Iris pigment epithelial cell (primary cell): ENCODE measurements at regions not wholly inside any gene's neighbourhood (a gene's known extent, or its start where the extent isn't known, plus 50 kb on each side); places are given as distances from the start of the nearest gene placed in this dataset.
"Not testable (repeated sequence)": the region's sequence is repeated elsewhere in the genome, so short reads cannot be mapped to it uniquely, and the experiment has no call there.

Source experiments
- DNase-seq: peaks from one replicate; pipeline ENCODE4 v3.0.0-alpha.2; 2011; ENCODE audit warnings: low read depth

DNA sequence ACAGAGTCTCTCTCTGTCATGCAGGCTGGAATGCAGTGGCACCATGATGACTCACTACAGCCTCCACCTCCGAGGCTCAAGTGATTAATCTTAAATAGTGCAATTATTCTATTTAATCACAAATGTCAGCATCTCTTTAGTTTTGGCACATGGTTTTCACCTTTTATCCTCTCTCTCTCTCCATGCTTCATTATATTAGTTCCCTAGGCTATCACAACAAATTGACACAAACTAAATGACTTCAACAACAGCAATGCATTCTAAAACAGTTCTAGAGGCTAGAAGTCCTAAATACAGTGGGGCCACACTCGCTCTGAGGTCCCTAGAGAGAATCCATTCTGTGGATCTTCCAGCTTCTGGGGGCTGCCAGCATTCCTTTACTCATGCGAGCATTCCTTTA is 178.2 kb upstream of the ZNG1F start:
- not testable (repeated sequence) for DNase-seq

DNA sequence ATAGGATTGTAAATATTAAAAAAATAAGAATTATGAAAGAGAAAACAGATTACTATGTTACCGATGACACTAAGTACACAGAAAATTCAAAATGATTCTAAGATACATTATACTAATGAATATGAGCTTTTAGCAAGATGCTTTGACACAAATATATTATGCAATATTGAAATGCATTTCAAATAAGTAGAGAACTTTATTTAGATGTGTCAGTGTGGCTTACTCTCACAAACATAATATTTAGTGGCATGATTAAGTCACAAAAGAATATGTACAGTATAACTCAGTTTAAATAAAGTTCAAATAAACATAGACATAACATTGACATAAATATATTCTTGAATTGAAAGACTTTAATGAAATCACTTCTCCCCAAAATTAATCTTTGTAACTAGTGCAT is 172.7 kb upstream of the ZNG1F start:
- DNase-seq: not testable (repeated sequence)

DNA sequence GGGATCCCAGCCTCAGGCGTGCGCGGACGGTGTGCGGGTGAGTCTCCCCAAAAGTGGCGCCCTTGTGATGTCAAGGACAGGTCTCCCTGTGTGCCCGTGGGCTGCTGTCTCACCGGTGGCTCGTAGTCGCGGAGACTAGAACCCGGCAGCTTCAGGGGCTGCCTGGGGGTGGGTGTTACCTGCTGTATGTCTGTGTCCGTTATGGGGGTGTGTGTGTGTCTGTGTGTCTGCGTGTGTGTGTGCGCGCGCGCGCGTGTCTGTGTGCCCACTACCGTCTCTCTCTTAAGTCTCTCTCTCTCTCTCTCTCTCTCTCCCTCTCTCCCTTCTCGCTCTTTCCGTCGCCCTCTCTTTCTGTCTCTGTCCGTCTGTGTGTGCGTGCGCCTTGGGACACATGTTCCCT is 170.0 kb upstream of the ZNG1F start:
- DNase-seq: peak; percentile 9

DNA sequence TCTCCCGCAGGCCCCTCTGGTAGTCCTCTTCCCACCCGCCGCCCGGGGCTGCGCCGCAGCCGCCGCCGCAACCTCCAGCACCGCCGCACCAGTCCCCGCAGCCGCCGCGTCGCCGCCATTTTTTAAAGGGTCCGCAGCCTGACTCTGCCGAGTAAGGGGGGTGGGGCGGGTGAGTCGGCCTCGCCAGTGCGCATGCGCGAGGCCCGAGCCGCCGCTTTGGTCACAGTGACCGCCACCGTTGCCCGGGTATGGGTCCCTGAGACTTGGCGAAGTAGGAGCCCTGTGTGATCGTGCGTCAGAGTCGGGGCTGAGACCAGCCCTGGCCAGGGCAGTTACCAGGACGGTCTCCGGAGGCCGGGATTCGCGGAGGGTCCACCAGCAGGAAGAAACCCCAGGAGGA is 169.6 kb upstream of the ZNG1F start:
- DNase-seq: peak; percentile 6

DNA sequence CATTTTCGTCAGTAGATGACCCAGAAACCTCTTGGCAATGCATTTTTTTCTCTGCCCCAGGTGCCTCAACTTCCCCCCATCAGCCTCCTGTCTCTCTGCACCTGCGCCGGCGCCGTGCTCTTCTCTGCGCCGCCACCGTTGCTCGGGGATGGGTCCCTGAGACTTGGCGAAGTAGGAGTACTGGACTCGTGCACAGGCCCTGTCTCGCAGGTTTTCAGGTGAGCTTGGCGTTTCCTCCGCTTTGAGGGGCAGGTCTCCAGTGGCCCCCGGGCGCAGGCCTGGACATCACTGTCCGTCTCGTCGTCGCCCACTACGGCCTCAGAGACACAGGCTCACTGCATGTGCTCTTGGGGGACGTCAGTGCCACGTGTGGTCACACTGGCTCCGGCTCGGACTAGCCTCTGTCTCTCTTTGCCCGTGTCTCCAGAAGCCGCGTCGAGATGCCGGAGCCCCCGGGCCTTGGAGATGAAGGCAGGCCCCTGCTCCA is 168.8 kb upstream of the ZNG1F start:
- not testable (repeated sequence) for DNase-seq

DNA sequence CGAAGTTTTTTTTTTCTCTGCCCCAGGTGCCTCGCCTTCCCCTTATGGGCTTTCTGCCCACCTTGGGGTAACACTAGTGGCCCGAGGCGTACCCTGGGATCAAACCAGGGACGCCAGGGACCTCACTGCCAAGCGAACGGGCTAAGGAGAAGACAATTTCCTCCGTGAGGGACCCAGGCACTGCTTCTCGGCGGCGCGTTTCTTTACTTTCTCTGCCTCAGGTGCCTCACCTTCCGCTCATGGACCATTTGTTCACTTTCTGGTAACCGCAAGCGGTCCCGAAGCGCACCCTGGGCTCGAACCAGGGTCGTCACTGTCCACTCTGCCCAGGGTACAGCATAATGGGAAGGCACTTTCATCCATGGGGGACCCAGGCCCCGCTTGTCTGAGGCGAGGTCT is 168.2 kb upstream of the ZNG1F start:
- DNase-seq: not testable (repeated sequence)

DNA sequence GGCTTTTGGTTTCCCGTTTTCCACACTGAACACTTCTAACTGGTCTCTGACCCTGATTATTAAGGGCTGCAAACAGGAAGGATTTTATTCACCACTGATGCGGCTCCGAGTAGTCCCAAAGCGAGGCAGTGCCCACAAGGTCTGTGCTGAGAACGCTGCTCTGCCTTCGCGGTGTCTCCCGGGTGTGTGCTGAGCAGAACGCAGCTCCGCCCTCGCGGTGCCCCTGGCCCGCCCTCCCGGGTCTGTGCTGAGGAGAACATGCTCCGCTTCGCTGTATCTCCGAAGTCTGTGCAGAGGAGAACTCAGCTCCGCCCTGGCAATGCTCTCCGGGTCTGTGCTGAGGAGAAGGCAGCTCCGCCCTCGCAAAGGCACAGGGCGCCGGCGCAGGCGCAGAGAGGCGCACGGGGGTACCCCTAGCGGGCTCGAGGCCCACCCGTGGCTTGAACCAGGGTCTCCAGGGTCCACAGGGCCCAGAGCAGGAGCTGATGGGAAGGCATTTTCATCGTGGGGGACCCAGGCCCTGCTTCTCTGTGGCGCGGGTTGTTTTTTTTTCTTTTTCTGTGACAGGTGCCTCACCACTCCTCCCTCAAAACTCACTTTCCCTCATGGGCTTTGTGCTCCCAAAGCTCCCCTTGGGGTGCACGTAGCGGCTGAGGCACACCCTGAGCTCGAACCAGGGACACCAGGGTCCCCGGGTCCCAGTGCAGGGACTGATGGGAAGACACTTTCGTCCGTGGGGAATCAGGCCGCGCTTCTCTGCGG is 167.7 kb upstream of the ZNG1F start:
- DNase-seq: peak; percentile 51

DNA sequence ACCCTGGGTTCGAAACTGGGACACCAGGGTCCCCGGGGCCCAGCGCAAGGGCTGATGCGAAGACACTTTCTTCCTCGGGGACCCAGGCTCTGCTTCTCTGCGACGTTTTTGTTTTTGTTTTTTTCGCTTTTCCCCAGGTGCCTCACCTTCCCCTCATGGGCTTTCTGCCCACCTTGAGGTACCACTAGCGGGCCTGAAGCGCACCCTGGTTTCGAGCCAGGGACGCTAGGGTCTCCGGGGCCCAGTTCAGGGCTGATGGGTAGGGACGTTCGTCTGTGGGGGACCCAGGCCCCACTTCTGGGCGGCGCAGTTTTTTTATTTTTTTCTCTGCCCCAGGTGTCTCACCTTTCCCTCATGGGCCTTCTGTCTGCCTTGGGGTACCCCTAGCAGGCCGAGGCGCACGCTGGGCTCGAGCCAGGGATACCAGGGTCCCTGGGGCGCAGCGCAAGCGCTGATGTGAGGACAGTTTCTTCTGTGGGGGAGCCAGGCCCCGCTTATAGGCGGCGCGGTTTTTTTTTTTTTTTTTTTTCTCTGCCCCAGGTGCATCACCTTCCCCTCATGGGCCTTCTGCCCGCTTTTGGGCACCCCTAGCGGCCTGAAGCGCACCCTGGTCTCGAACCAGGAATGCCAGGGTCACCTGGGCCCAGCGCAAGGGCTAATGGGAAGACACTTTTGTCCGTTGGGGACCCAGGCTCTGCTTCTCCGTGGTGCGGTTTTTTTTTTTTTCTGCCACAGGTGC is 166.8 kb upstream of the ZNG1F start:
- not testable (repeated sequence) for DNase-seq

DNA sequence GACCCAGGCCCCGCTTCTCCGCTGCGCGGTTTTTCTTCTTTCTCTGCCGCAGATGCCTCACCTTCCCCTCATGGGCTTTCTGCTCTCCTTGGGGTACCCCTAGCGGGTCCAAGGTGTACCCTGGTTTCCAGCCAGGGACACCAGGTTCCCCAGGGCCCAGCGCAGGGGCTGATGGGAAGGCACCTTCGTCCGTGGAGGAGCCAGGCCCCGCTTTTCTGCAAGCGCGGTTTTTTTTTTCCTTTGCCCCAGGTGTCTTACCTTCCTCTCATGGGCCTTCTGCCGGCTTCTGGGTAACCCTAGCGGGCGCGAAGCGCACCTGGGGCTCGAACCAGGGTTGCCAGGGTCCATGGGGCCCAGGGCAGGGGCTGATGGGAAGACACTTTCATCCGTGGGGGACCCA is 165.9 kb upstream of the ZNG1F start:
- not testable (repeated sequence) for DNase-seq

DNA sequence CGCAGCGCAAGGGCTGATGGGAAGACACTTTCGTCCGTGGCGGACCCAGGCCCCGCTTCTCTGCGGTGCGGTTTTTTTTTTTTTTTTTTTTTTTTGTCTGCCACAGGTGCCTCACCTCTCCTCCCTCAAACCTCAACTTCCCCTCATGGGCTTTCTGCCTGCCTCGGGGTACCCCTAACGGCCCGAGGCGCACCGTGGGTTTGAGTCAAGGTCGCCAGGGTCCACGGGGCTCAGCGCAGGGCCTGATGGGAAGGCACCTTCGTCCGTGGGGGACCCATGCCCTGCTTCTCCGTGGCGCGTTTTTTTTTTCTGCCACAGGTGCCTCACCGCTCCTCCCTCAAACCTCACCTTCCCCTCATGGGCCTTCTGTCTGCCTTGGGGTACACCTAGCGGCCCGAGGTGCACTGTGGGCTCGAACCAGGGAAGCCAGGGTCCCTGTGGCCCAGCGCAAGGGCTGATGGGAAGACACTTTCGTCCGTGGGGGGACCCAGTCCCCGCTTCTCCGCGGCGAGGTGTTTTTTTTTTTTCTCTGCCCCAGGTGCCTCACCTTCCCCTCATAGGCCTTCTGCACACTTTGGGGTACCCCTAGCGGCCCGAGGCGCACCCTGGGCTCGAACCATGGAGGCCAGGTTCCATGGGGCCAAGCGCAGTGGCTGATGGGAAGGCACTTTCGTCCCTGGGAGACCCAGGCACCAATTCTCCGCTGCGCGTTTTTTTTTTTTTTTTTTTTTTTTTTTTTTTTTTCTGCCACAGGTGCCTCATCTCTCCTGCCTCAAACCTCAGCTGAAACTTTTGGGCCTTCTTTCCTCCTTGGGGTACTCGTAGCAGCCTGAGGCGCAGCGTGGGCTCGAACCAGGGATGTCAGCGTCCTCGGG is 165.2 kb upstream of the ZNG1F start:
- DNase-seq: not testable (repeated sequence)

DNA sequence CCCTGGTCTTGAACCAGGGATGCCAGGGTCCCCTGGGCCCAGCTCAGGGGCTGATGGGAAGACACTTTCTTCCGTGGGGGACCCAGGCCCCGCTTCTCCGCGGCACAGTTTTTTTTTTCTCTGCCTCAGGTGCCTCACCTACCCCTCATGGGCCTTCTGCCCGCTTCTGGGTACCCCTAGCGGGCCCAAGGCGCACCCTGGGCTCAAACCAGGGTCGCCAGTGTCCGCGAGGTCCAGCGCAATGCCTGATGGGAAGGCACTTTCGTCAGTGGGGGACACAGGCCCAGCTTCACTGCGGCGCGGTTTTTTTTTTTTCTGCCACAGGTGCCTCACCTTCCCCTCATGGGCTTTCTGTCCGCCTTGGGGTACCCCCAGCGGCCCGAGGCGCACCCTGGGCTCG is 163.9 kb upstream of the ZNG1F start:
- not testable (repeated sequence) for DNase-seq

DNA sequence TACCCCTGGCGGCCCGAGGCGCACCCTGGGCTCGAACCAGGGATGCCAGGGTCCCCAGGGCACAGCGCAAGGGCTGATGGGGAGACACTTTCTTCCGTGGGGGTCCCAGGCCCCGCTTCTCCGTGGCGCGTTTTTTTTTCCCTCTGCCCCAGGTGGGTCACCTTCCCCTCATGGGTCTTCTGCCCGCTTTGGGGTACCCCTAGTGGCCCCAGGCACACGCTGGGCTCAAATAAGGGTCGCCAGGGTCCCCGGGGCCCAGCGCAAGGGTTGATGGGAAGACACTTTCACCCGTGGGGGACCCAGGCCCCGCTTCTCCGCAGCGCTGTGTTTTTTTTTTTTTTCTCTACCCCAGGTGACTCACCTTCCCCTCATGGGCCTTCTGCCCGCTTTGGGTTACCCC is 163.3 kb upstream of the ZNG1F start:
- not testable (repeated sequence) for DNase-seq

DNA sequence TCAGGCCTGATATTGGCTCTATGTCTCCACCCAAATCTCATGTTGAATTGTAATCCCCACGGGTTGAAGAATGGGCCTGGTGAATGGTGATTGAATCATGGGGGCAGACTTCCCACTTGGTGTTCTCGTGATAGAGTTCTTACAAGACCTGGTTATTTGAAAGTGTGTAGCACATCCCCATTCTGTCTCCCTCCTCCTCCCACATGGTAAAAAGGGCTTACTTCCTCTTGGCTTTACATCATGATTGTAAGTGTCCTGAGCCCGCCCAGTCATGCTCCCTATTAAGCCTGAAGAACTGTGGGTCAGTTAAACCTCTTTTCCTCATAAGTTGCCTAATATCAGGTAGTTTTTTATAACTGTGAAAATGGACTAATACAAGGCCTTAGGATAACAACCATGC is 158.8 kb upstream of the ZNG1F start:
- DNase-seq: not testable (repeated sequence)

DNA sequence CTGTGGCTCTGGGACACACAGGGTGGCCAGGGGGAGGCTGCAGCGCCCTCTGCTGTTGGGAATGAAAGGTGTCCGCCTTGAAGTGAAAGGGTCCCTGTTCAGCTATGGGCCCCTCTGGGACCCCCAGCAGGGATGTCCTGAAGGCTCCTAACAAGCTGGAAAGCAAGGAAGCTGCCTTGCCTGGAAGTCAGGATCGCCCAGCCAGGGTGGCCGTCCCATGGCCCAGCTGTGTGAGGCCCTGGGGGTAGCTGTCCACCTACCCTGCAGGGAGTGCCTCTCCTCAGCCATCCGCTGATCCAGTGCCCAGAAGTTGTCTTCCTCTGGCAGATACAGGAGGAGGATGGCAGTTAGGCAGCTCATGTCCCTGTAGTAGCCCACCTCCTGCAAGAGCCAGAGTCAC is 143.4 kb upstream of the ZNG1F start:
- DNase-seq: not testable (repeated sequence)

DNA sequence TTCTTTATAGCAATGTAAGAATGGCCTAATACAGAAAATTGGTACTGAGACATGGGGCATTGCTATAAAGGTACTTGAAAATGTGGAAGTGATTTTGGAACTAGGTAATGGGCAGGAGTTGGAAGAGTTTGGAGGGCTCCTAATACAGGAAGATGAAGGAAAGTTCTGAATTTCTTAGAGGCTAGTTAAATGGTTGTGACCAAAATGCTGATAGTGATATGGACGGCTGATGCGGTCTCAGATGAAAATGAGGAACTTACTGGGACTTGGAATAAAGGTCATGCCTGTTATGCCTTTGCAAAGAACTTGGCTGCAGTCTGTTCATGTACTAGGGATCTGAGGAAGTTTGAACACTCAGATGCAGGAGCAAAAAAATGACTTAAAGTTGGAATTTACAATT is 132.2 kb upstream of the ZNG1F start:
- not testable (repeated sequence) for DNase-seq

DNA sequence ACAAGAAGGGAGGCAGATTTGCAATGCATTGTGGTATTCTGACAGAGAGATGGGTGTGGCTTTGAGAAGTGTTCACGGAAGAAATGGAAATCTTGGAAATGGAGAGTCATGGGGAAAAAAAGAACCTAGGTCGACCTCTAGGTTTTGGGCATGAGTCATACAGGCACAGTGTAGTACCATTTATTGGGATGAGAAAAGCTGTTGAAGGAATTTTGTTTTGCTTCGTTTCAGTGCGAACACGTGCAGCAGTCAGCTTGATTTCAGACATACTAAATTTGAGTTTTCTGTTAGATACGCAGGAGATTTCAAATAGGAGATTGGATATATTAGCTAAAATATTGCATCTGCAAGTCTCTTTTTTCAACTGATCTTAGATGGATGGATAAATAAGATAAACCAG is 119.8 kb upstream of the ZNG1F start:
- not testable (repeated sequence) for DNase-seq

DNA sequence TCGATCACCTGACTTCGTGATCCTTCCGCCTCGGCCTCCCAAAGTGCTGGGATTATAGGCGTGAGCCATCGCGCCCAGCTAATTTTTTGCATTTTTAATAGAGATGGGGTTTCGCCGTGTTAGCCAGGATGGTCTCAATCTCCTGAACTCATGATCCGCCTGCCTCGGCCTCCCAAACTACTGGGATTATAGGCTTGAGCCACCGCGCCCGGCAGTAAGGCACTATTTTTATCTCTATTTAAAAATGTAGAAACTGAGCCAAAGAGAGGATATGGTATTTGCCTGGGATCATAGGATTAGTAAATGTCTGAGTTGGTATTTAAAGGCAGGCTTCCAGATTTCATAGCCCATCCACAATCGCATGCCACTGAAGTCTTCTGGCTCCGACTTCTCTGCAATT is 96.6 kb upstream of the ZNG1F start:
- DNase-seq: not testable (repeated sequence)

DNA sequence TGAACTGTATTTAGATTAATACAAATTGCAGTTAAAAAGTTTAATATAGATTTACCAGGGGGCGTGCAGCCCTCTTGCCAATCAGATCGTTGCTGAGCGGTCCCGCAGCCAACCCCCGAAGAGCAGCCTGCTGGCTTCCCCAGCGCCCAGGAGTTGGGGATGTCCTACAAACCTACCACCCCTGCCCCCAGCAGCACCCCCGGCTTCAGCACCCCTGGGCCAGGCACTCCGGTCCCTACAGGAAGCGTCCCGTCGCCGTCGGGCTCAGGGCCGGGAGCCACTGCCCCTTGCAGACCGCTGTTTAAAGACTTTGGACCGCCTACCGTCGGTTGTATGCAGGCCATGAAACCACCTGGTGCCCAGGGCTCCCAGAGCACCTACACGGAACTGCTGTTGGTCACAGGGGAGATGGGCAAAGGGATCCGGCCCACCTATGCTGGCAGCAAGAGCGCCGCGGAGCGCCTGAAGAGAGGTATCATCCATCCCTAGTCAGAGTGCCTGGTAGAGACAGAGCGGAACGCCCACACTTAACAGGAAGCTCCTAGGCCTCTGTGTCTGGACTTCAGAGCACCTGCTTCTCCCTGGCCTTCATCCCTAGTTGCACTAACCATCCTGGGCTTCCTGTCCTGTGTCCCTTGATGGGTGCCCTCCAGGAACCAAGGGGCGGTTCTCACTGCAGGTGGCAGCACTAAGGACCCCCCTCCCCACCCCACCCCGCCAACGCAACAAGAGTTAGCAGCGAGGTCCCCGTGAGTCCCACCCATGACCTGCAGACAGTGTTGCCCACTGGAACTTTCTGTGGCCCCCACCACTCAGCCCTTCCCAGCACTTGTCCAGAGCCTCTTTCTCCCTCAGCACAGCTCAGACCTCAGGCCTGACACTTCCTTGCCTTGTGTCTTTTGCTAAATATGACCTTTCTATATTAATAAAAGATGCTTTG is 91.5 kb upstream of the ZNG1F start:
- DNase-seq: not testable (repeated sequence)

DNA sequence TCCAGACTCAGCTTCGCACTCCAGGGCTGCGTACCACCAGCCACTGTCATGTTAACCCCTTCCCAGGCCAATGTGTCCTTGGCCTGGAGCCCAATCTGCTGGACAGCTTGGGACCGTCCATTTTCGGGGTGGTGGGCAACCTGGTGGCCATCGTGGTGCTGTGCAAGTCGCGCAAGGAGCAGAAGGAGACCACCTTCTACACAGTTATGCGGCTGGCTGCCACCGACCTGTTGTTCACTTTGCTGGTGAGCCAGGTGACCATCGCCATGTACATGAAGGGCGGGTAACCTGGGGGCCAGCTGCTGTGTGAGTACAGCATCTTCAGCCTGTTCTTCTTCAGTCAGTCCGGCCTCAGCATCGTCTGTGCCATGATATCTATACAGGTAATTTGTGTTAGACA is 90.3 kb upstream of the ZNG1F start:
- not testable (repeated sequence) for DNase-seq

DNA sequence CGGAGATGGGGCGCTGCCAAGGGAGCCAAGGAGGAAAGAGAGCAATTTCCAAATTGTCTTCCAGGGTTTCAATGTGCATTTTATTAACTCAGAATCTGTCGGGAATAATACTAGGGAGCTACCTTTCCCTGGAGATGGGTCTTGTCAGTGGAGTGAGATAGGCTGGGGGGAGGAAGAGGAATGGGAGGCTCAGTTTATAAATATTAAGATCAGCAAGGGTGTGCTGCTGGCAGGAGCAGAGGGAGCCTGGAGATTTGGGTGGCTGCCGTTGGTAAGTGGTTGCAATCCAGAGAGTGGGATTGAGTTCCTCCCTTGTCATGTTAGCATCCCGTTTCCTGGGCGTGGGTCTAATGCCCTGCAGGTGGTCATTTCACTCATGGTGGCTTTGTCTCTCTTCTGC is 89.9 kb upstream of the ZNG1F start:
- not testable (repeated sequence) for DNase-seq
